Left hindlimb (tissue), 1 donor: ENCODE measurements at regions not wholly inside any gene's neighbourhood (a gene's known extent, or its start where the extent isn't known, plus 50 kb on each side); places are given as distances from the start of the nearest gene placed in this dataset.
A peak's percentile ranks its signal among the peaks of the same experiment; 100 is the strongest.
"Not testable (repeated sequence)": the region's sequence is repeated elsewhere in the genome, so short reads cannot be mapped to it uniquely, and the experiment has no call there.

Experiments used
- DNase-seq: peaks from one replicate; pipeline ENCODE4 v3.0.0-alpha.2; 2018

DNA sequence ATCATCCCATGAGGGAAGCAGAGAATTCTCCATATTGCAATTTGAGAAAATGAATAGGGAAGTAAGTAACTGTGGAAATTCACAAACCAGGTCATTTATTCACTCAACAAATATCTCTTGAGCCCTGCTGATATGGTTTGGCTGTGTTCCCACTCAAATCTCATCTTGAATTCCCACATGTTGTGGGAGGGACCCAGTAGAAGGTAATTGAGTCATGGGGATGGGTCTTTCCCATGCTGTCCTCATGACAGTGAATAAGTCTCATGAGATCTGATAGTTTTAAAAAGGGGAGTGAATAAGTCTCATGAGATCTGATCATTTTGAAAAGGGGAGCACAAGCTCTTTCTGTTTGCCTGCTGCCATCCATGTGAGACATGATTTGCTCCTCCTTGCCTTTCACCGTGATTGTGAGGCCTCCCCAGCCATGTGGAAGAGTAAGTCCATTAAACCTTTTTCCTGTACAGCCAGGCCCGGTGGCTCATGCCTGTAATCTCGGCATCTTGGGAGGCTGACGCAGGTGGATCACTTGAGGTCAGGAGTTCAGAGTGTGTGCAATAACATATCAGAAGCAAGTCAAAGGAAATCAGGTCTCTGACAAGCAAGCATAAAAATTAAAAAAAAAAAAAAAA is 193.2 kb downstream of the NDUFA10 start:
- no peak for DNase-seq

DNA sequence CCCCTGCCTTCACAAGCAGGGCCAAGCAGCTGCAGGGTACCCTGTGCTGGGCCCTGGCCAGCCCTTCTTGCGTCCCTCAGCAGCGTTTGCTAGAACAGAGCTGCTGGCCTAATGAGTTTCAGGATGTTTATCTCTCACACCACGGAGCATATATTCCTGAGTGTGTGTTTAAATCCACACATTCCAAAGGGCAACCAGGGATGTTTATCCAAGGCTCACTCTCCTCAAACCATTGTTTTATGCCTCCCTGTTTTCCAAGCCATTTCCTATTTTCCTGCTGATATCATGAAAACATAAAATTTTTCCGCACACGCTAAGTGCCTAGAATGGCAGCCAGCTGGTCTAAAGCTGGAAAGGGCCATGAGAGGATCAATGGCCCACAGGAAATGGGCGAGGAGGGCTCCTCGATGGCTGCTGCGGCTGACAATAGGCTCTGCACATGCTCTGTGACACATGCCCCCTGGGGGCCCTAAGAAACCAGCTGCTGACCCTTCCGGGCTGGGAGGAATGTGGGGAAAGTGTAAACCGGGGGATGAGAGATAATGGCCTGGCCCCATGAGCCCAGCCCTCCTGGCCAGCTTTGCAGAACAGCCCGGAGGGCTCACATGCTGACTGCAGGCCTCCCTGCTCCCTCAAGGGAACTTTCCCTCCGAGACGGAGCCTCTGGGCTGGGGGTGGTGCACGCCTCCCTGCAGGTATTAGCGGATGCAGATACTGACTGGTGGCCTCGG is 194.0 kb downstream of the NDUFA10 start:
- DNase-seq = no peak

DNA sequence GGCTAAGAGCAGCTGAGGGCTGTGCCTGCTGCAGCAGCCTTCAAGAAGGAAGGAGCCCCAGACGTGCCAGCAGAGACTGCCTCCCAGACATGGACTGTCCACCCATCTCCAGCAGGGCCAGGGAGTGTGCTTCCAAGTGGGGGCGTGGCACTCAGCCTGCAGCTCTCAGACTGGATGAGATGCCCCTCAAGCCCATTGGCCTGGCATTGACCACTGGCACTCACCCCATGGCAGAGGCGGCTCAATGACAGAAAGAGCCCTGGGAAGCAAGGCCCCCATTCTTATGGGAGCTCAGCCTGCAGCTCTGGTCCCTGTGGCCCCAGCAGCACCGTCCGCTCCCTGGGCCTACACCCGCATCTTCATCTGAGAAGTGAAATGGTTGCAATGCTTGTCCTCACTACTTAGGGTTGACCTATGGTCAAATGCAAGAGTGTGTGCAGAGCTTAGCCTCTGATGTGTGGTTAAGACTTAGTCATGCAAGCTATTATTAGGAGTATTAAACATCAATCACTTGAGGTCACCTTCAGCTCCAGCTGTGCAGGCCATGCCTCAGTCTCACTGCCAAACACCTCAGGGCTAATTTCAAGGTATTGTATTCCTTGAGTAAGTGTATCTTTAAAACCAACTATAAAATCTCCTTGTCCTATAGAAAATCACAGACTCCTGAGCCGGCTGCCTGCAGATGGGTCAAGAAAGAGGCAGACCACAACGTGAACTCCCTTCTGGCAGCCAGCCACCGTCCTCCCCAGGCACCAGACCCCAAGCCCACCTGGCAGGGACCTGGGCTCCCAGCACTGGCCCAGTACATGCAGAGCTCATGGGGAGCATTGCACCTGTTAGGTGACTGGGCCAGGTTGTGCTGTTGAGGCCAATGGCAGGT is 194.8 kb downstream of the NDUFA10 start:
- no peak for DNase-seq

DNA sequence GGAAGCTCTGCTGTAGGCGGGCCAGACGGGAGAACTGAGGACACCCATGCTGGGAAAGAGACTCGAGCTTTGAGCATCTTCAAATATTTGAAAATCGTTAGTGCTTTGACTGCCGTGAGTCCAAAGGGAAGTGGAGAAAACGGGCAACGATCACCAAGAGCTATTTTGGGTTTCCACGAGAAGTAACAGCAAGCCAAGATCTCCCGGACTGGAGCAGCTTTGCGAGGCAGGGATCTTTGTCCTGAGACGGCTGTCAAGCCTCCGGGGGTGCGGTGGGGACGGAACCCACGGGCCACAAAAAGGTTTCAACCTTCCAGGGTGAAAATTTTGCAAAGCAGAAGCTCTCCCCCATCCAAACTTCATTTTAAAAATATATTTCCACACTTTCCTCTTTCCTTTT is 195.8 kb downstream of the NDUFA10 start:
- DNase-seq = no peak

DNA sequence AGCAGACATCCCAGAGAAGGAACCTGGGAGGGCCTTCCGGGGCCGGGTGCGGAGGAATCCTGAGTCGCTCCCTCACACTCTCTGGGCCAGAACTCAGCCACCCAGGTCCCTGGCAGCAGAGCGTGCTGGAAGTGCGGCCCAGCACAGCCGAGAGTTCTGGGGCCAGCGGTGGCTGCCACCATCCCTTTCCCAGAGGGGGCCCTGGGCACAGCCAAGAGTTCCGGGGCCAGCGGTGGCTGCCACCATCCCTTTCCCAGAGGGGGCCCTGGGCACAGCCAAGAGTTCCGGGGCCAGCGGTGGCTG is 196.2 kb downstream of the NDUFA10 start:
- not testable (repeated sequence) for DNase-seq

DNA sequence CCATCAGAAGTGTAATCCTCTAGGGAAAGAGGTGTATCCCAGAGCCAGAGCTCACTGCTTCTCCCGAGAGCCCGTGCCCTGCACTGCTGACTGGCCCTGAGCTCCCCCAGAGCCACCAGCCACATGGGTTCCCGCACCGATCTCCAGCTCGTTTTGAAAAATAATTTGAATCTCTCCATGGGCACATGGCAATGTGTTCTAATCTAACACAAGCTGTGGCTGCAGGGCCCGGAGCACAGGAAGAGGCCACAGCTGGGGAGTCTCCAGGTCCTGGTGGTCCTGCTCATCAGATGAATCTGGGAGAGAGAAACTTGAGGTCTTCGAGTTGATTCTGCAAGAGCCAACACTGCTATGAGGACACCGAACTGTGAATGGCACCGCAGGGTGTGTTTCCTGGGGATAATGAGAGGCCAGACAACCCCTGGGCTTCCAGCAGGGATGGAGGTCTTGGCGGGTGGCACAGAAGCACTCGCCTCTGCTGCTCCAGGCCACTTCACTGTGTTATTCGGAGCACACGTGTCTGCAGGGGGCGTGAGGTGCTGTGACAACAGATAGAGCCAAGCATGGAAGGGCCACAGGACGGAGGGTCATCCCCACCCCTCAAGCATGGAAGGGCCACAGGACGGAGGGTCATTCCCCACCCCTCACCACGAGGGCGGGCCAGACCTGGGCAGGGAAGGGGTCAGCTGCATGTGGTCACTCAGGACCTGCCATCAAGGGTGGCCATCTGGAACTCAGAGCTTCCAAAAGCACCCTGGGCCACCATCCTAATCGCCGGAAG is 196.8 kb downstream of the NDUFA10 start:
- DNase-seq = no peak

DNA sequence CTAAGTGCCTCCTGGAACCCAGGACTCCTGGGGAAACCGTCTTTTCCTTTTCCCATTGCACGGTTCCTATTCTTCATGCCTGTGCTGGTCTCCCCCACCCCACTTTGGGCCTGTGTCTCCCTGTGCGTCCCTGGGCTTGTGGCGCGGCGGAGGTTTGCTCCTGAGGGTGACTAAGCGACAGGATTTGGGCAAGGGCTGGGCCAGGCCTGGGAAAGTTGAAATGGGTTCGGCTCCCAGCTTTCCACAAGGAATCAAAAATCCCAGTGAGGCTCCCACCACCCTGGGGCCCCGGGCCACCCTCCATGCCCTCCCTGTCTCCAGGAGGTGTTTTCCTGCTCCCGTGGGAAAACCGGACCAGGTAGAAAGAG is 197.6 kb downstream of the NDUFA10 start:
- no peak for DNase-seq

DNA sequence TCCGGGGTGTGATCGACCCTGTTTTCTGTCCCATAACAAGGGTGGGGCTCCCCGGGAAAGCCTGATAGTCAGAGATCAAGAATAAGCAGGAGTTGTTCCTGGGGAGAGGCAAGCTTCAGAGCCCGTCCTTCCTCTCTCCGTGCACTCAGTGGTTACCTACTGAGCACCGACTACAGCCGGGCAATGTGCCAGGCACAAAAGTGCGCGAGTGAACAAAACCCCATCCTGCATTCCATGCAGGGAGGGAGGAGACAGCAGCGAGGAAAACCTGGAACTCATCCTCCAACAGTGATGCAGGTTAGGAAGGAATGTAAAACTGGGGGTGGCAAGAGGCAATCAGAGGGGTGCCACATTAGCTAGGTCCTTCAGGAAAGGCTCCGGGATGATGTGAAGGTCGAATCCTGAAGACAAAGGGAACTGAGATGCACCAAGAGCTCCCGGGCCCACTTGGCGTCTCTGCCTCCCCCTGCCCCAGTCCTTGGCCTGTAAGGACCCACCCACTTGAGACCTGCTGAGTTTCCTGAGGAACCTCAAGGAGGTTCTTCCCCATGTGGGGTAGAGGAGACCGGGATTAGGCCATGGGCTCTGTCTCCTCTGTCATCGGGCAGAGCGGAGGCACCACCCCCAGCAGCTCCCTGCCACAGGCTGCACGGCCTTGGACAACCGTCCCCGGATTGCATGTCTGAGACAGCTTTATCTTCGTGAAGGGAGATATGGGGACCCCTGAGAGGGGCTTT is 198.2 kb downstream of the NDUFA10 start:
- no peak for DNase-seq

DNA sequence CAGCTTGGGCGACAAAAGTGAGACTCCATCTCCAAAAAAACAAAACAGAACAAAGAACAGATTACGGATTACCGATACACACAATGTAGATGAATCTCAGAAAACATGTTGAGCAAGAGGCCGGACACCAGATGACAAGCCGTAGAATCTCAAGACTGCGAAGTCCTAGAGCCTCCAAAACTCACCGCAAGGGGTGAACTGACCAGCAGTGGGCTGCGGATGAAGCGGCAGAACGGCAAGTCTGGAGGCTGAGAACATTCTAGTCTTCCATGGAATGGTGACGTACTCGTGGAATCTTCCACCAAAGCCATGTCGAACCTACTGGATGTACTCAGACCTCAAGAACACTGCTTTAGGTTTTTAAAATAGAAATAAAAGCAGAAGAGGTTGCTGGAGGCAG is 198.8 kb downstream of the NDUFA10 start:
- no peak for DNase-seq

DNA sequence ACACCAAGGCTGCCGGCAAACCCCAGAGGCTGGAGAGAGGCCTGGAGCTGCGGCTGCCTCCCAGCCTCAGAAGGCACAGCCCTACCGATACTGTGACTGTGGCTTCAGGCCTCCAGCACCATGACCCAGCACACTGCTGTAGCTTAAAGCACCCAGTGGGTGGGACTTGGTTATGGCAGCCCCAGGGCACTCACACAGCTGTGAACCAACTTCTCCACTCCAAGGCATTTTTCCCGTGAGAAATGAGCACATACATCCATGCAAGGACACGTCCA is 199.5 kb downstream of the NDUFA10 start:
- DNase-seq = no peak

DNA sequence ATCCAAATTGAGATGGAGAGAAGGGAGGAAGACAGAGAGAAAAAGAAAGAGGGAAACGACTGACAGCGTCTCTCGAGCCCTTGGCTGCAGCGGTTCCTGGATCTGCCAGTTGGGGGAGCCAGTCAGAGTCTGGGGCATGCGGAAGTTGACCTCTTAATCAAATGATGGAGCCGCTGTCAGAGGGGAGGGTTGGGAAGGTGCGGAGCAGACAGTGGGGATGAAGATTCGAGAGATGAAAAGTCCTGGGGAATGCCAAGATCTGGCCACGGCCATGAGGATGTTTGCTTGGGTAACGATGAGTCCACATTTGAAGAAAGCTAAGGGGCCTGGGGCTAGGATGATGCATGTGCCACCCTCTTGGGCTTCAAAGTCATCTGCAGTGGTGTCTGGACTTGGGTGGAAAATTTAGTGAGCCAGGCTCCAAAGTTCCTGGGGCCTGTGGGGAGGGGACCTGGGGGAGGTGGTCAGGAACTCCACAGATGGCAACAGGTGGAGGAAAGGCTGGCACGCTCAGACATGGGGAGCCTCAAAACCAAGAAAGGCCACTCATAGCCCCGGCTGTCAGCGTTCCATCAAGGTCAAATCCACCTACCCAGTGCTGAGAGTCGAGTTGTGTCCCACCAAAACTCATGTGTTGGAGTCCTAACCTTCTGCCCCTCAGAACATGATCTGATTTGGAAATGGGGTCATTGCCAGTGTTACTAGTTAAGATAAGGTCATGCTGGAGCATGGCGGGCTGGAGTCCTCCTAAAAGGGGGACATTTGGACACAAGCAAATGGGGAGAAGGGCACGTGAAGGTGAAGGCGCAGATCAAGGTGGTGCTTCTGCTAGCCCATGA is 200.1 kb downstream of the NDUFA10 start:
- DNase-seq = peak; percentile 18

DNA sequence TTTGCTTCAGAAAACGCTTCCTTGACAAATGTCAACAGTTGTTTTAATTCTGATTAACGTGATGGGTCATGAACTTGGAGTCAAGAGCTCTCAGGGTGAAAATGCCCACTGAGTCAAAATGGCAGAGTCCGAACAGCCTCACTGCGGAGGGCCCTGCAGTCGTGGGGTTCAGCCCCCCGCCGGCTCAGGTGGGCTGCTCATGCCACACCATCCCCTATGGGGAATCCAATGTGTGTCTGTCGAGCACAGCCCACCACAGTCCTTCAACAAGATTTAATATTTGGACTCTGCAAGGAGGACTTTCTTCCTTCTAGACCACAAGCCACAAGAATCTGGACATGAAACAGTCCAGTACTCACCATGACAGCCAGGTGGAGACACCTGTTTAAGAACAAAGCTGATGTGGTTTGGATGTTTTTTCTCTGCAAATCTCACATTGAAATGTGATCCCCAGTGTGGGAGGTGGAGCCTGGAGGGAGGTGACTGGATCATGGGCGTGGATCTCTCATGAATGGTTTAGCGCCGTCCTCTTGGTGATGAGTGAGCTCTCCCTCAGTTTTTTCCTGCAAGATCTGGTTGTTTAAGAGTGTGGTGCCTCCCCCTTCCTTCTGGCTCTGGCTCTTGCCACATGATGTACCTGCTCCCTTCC is 201.0 kb downstream of the NDUFA10 start:
- DNase-seq = no peak

DNA sequence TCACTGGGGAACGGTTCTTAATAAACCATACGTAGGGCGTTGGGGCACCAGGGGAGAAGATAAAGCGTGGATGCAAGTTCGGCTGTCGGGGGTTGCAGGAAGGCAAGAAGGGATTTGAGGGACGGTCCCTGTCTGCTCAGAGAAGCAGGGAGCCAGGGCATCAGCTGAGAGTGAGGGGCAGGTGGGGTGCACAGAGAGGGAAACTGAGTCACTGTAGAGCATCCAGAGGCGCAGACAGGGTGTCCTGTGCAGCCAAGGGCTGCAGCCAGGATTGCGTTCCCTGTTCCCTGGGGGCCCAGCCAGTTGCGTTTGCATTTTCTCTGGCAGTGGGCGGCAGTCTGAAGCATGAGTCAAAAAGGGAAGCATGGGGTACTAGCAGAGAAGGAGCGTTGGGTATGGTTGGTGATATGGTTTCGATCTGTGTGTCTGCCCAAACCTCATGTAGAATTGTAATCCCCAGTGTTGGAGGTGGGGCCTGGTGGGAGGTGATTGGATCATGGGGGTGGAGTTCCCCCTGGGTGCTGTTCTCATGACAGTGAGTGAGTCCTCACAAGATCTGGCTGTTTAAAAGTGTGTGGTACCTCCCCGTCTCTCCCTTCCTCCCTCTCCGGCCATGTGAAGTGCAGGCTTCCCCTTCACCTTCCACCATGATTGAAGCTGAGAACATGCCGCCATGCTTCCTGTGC is 202.9 kb downstream of the NDUFA10 start:
- no peak for DNase-seq

DNA sequence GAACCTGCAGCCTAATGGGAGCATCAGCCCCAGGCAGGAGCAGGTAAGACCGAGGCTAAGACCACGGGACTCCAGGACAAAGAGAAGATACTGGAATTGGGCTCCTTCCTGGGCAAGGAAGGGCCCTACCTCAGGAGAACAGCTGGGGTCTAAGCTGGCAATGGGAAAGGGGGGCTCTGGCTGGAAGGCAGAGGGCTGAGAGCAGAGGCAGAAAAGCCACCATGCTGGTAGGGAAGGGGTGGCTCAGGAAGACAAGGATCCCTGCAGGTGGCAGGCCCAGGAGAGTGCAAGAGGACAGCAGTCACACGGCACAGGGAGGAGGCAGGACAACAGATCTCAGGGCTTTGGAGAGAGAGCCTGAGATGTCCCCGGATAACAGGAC is 203.5 kb downstream of the NDUFA10 start:
- no peak for DNase-seq

DNA sequence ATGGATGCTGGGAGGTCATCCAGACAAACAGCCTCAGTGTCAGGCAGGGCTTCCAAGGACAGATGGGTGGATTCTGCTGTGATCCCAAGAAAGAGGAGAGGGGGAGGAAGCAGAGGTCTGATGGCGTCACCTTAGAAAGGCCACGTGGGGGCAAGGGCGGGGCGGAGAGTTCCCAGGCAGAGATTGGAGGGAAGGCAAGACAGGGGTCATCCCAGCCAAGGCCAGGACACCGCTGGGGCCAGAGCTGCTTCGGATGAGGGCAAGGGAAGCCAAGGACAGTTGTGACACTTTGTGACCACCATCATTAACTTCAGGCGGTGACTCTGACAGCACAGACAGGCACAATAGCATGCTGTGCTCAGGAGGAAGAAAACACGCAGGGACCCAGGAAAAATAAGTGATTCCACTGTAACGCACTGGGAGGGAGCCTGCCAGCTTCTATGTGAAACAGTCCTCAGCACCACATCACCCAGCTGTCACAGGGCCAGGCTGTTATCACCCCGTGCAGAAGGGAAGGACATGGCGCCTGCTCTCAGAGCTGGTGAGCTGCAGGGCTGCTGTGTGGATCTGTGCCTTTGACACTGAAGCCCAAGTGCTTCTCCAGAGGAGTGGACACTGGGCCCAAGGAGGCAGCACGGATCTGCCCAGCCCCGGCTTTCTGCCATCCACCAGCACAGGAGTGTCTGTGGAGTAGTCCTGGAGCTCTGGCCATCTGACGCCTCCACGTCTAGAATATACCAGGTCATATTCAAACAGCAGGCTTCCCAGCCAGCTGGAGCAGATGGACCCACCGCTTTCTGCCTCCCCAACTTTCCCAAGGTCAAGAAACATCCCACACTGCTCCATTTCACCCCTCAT is 204.1 kb downstream of the NDUFA10 start:
- DNase-seq = no peak

DNA sequence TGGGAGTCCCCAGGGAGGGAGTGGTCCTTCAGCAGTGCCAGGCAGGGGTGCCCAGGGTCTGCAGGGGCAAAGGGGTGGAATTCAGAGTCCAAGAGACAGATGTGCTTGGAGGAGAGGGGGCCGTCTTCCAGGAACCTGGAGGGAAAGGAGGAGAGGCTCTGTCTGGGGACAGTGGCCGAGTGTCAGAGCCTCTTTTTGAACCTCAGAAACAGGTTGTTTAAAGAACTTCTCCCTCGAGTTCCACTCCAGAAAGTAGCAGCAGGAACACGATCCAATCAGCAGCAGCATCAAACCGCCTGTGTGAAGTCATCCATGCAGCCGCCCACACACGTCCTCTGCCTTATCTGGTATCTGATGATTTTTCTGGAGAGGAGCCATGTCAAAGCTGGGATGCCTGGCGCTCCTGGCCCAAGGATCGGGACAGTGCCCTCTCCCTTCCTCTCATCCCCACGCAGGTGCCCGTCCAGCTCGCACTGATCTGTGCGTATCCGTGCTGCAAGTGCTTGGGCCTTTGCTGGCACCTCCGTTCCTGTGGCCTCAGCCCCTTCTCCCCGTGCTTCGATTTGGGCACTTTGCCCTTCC is 205.1 kb downstream of the NDUFA10 start:
- DNase-seq = no peak

DNA sequence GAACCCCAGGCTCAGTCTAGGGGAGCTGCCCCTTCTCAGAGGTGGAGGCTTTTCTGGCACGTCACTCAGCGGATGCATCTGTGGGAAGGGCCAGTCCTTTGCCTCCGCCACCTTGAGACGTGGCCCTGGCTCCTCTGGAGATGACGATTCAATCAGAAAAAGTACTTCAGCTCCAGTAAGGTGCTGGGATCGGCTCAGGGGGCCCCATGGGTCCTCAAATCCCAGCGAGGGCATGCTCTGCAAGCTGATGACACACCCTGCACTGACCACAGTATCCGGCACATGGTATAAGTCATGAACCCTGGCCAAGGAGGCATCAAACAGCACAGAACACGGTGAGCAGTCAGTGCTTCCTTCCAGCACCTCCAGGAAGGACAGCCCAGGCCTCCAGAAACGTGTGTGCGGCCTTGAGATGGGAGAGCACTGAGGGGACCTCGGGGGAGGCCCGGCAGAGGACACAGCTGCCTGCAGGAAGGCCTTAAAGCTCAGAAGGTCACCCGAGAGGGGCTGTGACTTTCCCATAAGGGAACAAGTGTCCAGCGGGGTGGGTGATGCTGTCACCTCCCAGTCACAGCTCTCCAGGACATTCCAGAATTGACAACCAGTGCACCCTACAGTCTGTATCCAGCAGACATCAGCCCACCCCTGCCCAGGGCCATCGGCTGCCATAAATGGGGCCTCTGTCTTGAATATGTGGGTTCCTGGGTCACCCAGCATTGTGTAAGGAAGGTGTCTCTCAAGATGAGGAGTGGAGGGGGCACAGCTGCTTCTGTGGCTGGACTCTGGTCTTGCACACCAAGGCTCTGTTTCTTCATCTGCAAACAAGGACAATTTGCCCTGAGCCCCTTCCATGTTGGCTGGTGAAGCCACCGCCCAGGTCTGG is 205.8 kb downstream of the NDUFA10 start:
- DNase-seq = no peak

DNA sequence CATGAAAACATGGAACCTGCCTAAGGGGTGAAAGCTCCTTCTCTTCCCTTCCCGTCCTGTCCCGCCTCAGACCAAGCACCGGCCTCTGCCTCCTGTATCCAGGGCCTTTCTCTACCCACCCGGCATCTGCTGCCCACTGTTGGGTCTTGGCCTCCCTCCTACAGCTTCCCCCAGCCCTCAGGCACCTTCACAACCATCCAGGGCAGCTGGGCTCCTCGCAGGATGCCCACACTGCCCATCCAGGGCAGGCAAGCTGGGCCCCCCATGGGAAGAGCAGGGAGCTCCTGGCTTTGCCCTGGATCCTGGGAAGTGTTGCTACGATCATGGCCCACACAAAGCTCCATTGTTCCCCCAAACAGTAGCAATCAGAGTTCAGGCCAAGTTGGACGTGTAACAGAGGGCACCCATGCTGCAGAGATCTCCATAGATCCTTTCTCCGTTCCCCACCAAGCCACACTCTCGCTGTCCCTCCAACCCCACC is 206.6 kb downstream of the NDUFA10 start:
- DNase-seq = no peak
